PC-3 (cell line): ENCODE measurements at regions not wholly inside any gene's neighbourhood (a gene's known extent, or its start where the extent isn't known, plus 50 kb on each side); places are given as distances from the start of the nearest gene placed in this dataset.

ENCODE experiments used
- ATAC-seq: fragments of 200-7000 bp; cut with Tn5 transposase; 2 replicates; pipeline ENCODE4 v1.9.1; 2020; ENCODE audit warnings: mild to moderate bottlenecking, moderate library complexity
- BruUV-seq: library from RNA; stranded (reverse); fragments of 400-500 nt; replicated peaks from 2 replicates; lab custom pipeline; 2021; lab: Mats Ljungman, UMichigan
- CTCF ChIA-PET: fragments of 300-600 bp; sonication (Branson Sonifier 250); formaldehyde crosslinking; loops from one replicate; lab custom pipeline; 2022; ENCODE audit warnings: antibody characterized with exemption; lab: Charles Lee
- POLR2A ChIA-PET: fragments of 300-600 bp; sonication (Branson Sonifier 250); formaldehyde crosslinking; loops from one replicate; lab custom pipeline; 2022; ENCODE audit warnings: antibody characterized with exemption; ENCODE audit not compliant: unreplicated experiment; lab: Charles Lee
- DNase-seq: peaks from one replicate; pipeline ENCODE4 v3.0.0-alpha.2; 2015
- H2AFZ ChIP-seq: fragments of 300-600 bp; sonication (generic); 2 replicates; pipeline ENCODE4 v1.6.0; 2016; ENCODE audit warnings: antibody characterized with exemption, low read length
- H3F3A ChIP-seq: fragments of 300-600 bp; sonication (generic); one replicate; pipeline ENCODE4 v1.6.0; 2017; ENCODE audit warnings: antibody characterized with exemption, low read length, control low read depth, mild to moderate bottlenecking; ENCODE audit not compliant: unreplicated experiment
- H3K27ac ChIP-seq: fragments of 300-600 bp; sonication (generic); 2 replicates; pipeline ENCODE4 v1.5.1; 2016; ENCODE audit warnings: mild to moderate bottlenecking, low read length
- H3K27me3 ChIP-seq: fragments of 300-600 bp; sonication (generic); 2 replicates; pipeline ENCODE4 v1.6.1; 2016; ENCODE audit warnings: low read length, mixed read lengths
- H3K36me3 ChIP-seq: fragments of 300-600 bp; sonication (generic); 2 replicates; pipeline ENCODE4 v1.6.1; 2016; ENCODE audit warnings: low read depth, mixed run types, low read length, mixed read lengths
- H3K4me1 ChIP-seq: fragments of 300-600 bp; sonication (generic); 2 replicates; pipeline ENCODE4 v1.5.1; 2016; ENCODE audit warnings: low read length; ENCODE audit not compliant: insufficient read depth
- H3K4me2 ChIP-seq: fragments of 300-600 bp; sonication (generic); 2 replicates; pipeline ENCODE4 v1.6.0; 2016; ENCODE audit warnings: low read length
- H3K4me3 ChIP-seq: fragments of 300-600 bp; sonication (generic); 2 replicates; pipeline ENCODE4 v1.5.1; 2016; ENCODE audit warnings: mild to moderate bottlenecking, low read length, mixed read lengths
- H3K79me2 ChIP-seq: fragments of 300-600 bp; sonication (generic); 2 replicates; pipeline ENCODE4 v1.6.1; 2017; ENCODE audit warnings: low read length, mixed read lengths
- H3K9ac ChIP-seq: fragments of 300-600 bp; sonication (generic); 2 replicates; pipeline ENCODE4 v1.6.0; 2016; ENCODE audit warnings: mild to moderate bottlenecking, low read length
- H3K9me2 ChIP-seq: fragments of 300-600 bp; sonication (generic); replicated peaks from 2 replicates; pipeline ENCODE4 v1.6.1; 2016; ENCODE audit warnings: mixed run types, low read length, mixed read lengths
- H3K9me3 ChIP-seq: fragments of 300-600 bp; sonication (generic); 2 replicates; pipeline ENCODE4 v1.6.1; 2016; ENCODE audit warnings: low read length, mixed read lengths
- H4K20me1 ChIP-seq: fragments of 300-600 bp; sonication (generic); 2 replicates; pipeline ENCODE4 v1.6.1; 2016; ENCODE audit warnings: low read length, mixed read lengths
- EZH2 ChIP-seq: fragments of 300-600 bp; sonication (generic); IDR thresholded peaks from one replicate; pipeline ENCODE4 v1.6.1; 2017; ENCODE audit warnings: antibody characterized with exemption, mild to moderate bottlenecking, low read length; ENCODE audit not compliant: unreplicated experiment
- EZH2phosphoT487 ChIP-seq: fragments of 300-600 bp; sonication (generic); IDR thresholded peaks from 2 replicates; pipeline ENCODE4 v1.6.1; 2018; ENCODE audit warnings: mild to moderate bottlenecking, antibody characterized with exemption, low read length, borderline replicate concordance
- intact Hi-C: fragments of 100-400 bp; cut with micrococcal nuclease; formaldehyde crosslinking; loops from 2 replicates; pipeline ENCODE4 v1.9.0; 2023
- TF ChIP-seq, protein P1 (sequence below): fragments of 300-600 bp; sonication (generic); conservative IDR thresholded peaks from 2 replicates; pipeline ENCODE4 v1.5.1; 2017; ENCODE audit warnings: antibody characterized with exemption, low read depth, mild to moderate bottlenecking, low read length

DNA sequence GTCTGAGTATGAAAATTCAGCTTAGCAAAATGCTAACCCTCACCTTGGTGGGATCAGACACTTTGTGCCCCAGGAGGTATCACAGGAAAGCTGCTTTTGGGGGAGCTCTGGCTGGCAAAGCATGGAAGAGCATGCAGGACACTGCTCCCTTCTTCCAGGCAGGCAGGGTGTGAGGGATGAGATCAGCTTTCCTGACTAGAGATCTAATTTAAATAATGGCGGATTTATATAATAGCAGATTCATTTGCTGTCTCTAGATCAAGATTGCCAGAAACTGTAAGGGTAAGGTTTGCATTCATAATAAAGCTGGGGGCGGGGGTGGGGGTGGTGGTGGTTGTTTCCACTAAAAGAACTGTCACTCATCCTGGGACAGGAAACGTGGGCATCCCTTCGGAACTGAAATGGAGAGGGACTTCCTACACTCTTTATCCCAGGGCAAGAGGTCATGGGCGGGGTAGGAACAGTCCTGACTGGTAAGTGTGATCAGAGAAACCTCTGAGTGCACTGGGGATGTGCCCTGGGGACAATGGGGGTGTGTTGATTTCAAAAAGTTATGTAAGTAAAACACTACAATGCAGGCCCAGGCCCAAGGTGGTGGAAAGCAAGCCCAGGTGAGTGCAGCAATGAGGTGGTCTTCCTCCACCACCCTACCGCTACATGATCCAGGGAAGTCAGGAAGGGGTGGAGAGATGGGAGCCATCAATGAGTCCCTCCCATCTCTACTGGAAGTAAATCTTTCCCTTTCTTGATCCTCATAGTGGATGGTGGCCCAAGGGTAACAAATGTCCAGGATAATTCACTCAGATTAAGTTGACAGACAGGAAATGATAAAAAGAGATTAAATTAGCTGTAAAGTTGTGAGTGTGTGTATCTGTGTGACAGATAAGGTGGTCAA, 171.4 kb upstream of the SERPINE2 start:
- ChIA-PET POLR2A (no interaction called here), CTCF (no interaction called here)
- Histone ChIP-seq H3F3A (no peaks in the 10 kb centered on the region), H3K79me2 (no peaks in the 10 kb centered on the region), H2AFZ (no peak overlapping the region), H3K27me3 (no peaks in the 10 kb centered on the region), H3K4me1 (no peaks in the 10 kb centered on the region), H3K4me3 (no peak overlapping the region), H3K9me2 (no peaks in the 10 kb centered on the region; the same call in 1 of the 2 replicates), H3K27ac (no peak overlapping the region), H3K9me3 (no peaks in the 10 kb centered on the region), H4K20me1 (no peaks in the 10 kb centered on the region), H3K9ac (no peak overlapping the region), H3K36me3 (no peaks in the 10 kb centered on the region), H3K4me2 (no peak overlapping the region)
- intact Hi-C loops = no loop called here
- no peak for DNase-seq
- ATAC-seq = no peak
- TF ChIP-seq EZH2 = no peak
- TF ChIP-seq, protein P1, sequence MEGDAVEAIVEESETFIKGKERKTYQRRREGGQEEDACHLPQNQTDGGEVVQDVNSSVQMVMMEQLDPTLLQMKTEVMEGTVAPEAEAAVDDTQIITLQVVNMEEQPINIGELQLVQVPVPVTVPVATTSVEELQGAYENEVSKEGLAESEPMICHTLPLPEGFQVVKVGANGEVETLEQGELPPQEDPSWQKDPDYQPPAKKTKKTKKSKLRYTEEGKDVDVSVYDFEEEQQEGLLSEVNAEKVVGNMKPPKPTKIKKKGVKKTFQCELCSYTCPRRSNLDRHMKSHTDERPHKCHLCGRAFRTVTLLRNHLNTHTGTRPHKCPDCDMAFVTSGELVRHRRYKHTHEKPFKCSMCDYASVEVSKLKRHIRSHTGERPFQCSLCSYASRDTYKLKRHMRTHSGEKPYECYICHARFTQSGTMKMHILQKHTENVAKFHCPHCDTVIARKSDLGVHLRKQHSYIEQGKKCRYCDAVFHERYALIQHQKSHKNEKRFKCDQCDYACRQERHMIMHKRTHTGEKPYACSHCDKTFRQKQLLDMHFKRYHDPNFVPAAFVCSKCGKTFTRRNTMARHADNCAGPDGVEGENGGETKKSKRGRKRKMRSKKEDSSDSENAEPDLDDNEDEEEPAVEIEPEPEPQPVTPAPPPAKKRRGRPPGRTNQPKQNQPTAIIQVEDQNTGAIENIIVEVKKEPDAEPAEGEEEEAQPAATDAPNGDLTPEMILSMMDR = no peak
- TF ChIP-seq EZH2phosphoT487 = no peak
- BruUV-seq = no TSS peak

DNA sequence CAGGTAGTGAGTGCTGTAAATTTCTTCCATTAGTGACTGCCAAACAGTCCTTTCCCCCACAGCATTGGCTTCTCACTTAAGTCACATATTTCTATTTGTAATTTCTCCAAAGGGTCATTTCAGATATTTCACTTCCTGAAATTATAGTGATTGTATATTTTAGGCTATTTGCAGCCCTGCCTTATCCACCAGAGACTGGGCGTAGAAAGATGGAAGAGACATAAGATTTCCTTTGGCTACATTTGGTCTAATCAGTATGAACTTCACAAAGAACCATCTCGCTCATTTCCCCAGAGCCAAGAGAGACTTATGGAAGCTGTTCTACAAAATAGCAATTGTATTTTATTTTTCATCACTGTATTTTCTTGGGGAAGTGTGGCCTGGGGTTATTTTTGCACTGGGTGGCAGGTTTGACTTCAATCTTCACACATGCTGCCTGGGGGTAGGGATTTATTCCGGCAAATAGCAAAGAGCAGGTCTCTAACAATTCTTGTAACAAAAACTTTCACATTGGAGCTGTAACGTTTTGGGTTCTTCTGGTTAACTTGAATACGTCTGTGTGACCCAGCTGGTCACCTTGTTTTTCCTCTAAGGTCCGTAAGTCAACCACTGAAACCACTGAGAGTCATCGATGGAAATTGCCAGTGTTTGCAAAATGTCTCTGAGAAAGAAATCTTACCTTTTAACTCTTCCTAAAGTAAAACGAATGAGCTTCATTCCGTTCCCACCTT, 170.6 kb upstream of the SERPINE2 start:
- Histone ChIP-seq H3K27ac (no peak overlapping the region), H3K36me3 (no peaks in the 10 kb centered on the region), H4K20me1 (no peaks in the 10 kb centered on the region), H3K4me1 (no peaks in the 10 kb centered on the region), H3K9me3 (no peaks in the 10 kb centered on the region), H3K79me2 (no peaks in the 10 kb centered on the region), H2AFZ (no peak overlapping the region), H3F3A (no peaks in the 10 kb centered on the region), H3K9me2 (no peaks in the 10 kb centered on the region; the same call in 1 of the 2 replicates), H3K4me2 (no peak overlapping the region), H3K4me3 (no peak overlapping the region), H3K27me3 (no peaks in the 10 kb centered on the region), H3K9ac (no peak overlapping the region)
- BruUV-seq = no TSS peak
- ChIA-PET CTCF (no interaction called here), POLR2A (no interaction called here)
- no peak for ATAC-seq
- TF ChIP-seq EZH2 (no peak), EZH2phosphoT487 (no peak)
- TF ChIP-seq, protein P1 = no peak
- intact Hi-C loops = no loop called here
- no peak for DNase-seq
